ENCODE measurements at regions not wholly inside any gene's neighbourhood (a gene's known extent, or its start where the extent isn't known, plus 50 kb on each side); places are given as distances from the start of the nearest gene placed in this dataset.

- POLR2A ChIA-PET = no interaction called here
- CTCF ChIA-PET = interaction anchor here (0.9 to 9.9 kb wide), 9 partner anchors 12 to 144 kb away, joined by 3 to 243 read pairs (median 36); no protein-coding TSS in a partner anchor
- no peak for TF ChIP-seq CTCF (IDR thresholded peaks at IDR 0.05; ENCODE audit: control extremely low read depth, extremely low read depth, low read depth, missing control alignments)
- no peak for DNase-seq (ENCODE audit: extremely low spot score)
These were observed 54.8 kb upstream of the CD34 start for GRCh38 chr1:207965392-207966387.

GRCh38 chr1:207964195-207964966 lies 53.5 kb upstream of the CD34 start:
- DNase-seq (ENCODE audit: extremely low spot score) = no peak
- ChIA-PET POLR2A (no interaction called here), CTCF (interaction anchor here (1.0 to 9.9 kb wide), 17 partner anchors 10 to 152 kb away, joined by 3 to 243 read pairs (median 9); no protein-coding TSS in a partner anchor)
- no peak for TF ChIP-seq CTCF (IDR thresholded peaks at IDR 0.05; ENCODE audit: control extremely low read depth, extremely low read depth, low read depth, missing control alignments)

- peak; percentile 97 for DNase-seq (ENCODE audit: extremely low spot score)
- ChIA-PET CTCF (interaction anchor here (0.6 to 9.9 kb wide), 43 partner anchors 9 to 323 kb away, joined by 3 to 243 read pairs (median 6); partner anchors contain the start of gene CD34), POLR2A (interaction anchor here (1.1 kb wide), 1 partner anchor 10 kb away, joined by 3 read pairs; no protein-coding TSS in a partner anchor)
- peak; percentile 98 for TF ChIP-seq CTCF (IDR thresholded peaks at IDR 0.05; ENCODE audit: control extremely low read depth, extremely low read depth, low read depth, missing control alignments)
These were observed 52.7 kb upstream of the CD34 start for GRCh38 chr1:207963427-207964194.

- CTCF ChIA-PET = interaction anchor here (0.6 to 9.9 kb wide), 41 partner anchors 10 to 322 kb away, joined by 3 to 243 read pairs (median 6); partner anchors contain the start of gene CD34
- DNase-seq (ENCODE audit: extremely low spot score) = no peak
- TF ChIP-seq CTCF (IDR thresholded peaks at IDR 0.05; ENCODE audit: control extremely low read depth, extremely low read depth, low read depth, missing control alignments) = no peak
- POLR2A ChIA-PET = interaction anchor here (0.6 to 1.1 kb wide), 2 partner anchors 9 to 131 kb away, joined by 3 read pairs; no protein-coding TSS in a partner anchor
These were observed 51.9 kb upstream of the CD34 start for GRCh38 chr1:207962716-207963426.

All from GM10248 (cell line).